ENCODE measurements at regions not wholly inside any gene's neighbourhood (a gene's known extent, or its start where the extent isn't known, plus 50 kb on each side); places are given as distances from the start of the nearest gene placed in this dataset.
A peak's percentile ranks its signal among the peaks of the same experiment; 100 is the strongest.

- no peaks in the 10 kb centered on the region for H3K36me3 ChIP-seq (ENCODE audit: control insufficient read depth, insufficient read depth, low read length, severe bottlenecking)
- H3K9me3 ChIP-seq (ENCODE audit: control insufficient read depth, low read length): peaks cover 5% of the 10 kb centered on the region
- no peak overlapping the region for H3K4me3 ChIP-seq (ENCODE audit: low read length)
- peak; percentile 33 for DNase-seq (ENCODE audit: low read depth)
- no peak overlapping the region for H3K9ac ChIP-seq (ENCODE audit: low read length)
- peaks cover 28% of the 10 kb centered on the region for H3K27me3 ChIP-seq (replicated peaks; ENCODE audit: control insufficient read depth, insufficient read depth, low read length)
- H3K4me1 ChIP-seq (ENCODE audit: control insufficient read depth, insufficient read depth, low read length): peaks cover 7% of the 10 kb centered on the region
Observed at GRCh38 chr18:55139836-55140235, 180.6 kb upstream of the CCDC68 start.

GRCh38 chr18:55139307-55139706, 180.0 kb upstream of the CCDC68 start:
- Histone ChIP-seq H3K36me3 (ENCODE audit: control insufficient read depth, insufficient read depth, low read length, severe bottlenecking) (no peaks in the 10 kb centered on the region), H3K4me1 (ENCODE audit: control insufficient read depth, insufficient read depth, low read length) (peaks cover 5% of the 10 kb centered on the region), H3K9ac (ENCODE audit: low read length) (no peak overlapping the region), H3K4me3 (ENCODE audit: low read length) (no peak overlapping the region), H3K9me3 (ENCODE audit: control insufficient read depth, low read length) (peaks cover 5% of the 10 kb centered on the region), H3K27me3 (replicated peaks; ENCODE audit: control insufficient read depth, insufficient read depth, low read length) (peaks cover 28% of the 10 kb centered on the region)
- no peak for DNase-seq (ENCODE audit: low read depth)

- Histone ChIP-seq H3K4me1 (ENCODE audit: control insufficient read depth, insufficient read depth, low read length) (no peaks in the 10 kb centered on the region), H3K36me3 (ENCODE audit: control insufficient read depth, insufficient read depth, low read length, severe bottlenecking) (no peaks in the 10 kb centered on the region), H3K4me3 (ENCODE audit: low read length) (no peak overlapping the region), H3K27me3 (replicated peaks; ENCODE audit: control insufficient read depth, insufficient read depth, low read length) (peaks cover 28% of the 10 kb centered on the region), H3K9me3 (ENCODE audit: control insufficient read depth, low read length) (peaks cover 5% of the 10 kb centered on the region), H3K9ac (ENCODE audit: low read length) (no peak overlapping the region)
- DNase-seq (ENCODE audit: low read depth): no peak
Observed at GRCh38 chr18:55138401-55138800, 179.1 kb upstream of the CCDC68 start.

GRCh38 chr18:55137602-55138001, 178.3 kb upstream of the CCDC68 start:
- Histone ChIP-seq H3K9ac (ENCODE audit: low read length) (no peak overlapping the region), H3K27me3 (replicated peaks; ENCODE audit: control insufficient read depth, insufficient read depth, low read length) (peaks cover 28% of the 10 kb centered on the region), H3K36me3 (ENCODE audit: control insufficient read depth, insufficient read depth, low read length, severe bottlenecking) (no peaks in the 10 kb centered on the region), H3K9me3 (ENCODE audit: control insufficient read depth, low read length) (no peaks in the 10 kb centered on the region), H3K4me3 (ENCODE audit: low read length) (no peak overlapping the region), H3K4me1 (ENCODE audit: control insufficient read depth, insufficient read depth, low read length) (no peaks in the 10 kb centered on the region)
- no peak for DNase-seq (ENCODE audit: low read depth)

GRCh38 chr18:55136864-55137263, 177.6 kb upstream of the CCDC68 start:
- H3K36me3 ChIP-seq (ENCODE audit: control insufficient read depth, insufficient read depth, low read length, severe bottlenecking): no peaks in the 10 kb centered on the region
- no peak overlapping the region for H3K9ac ChIP-seq (ENCODE audit: low read length)
- peaks cover 28% of the 10 kb centered on the region for H3K27me3 ChIP-seq (replicated peaks; ENCODE audit: control insufficient read depth, insufficient read depth, low read length)
- no peak overlapping the region for H3K4me3 ChIP-seq (ENCODE audit: low read length)
- no peaks in the 10 kb centered on the region for H3K4me1 ChIP-seq (ENCODE audit: control insufficient read depth, insufficient read depth, low read length)
- DNase-seq (ENCODE audit: low read depth): peak; percentile 40
- no peaks in the 10 kb centered on the region for H3K9me3 ChIP-seq (ENCODE audit: control insufficient read depth, low read length)

GRCh38 chr18:55136258-55136657, 177.0 kb upstream of the CCDC68 start:
- H3K4me1 ChIP-seq (ENCODE audit: control insufficient read depth, insufficient read depth, low read length): no peaks in the 10 kb centered on the region
- no peak overlapping the region for H3K9ac ChIP-seq (ENCODE audit: low read length)
- peaks cover 28% of the 10 kb centered on the region for H3K27me3 ChIP-seq (replicated peaks; ENCODE audit: control insufficient read depth, insufficient read depth, low read length)
- no peaks in the 10 kb centered on the region for H3K36me3 ChIP-seq (ENCODE audit: control insufficient read depth, insufficient read depth, low read length, severe bottlenecking)
- no peak for DNase-seq (ENCODE audit: low read depth)
- no peak overlapping the region for H3K4me3 ChIP-seq (ENCODE audit: low read length)
- no peaks in the 10 kb centered on the region for H3K9me3 ChIP-seq (ENCODE audit: control insufficient read depth, low read length)

GRCh38 chr18:55133378-55133777, 174.1 kb upstream of the CCDC68 start:
- H3K4me1 ChIP-seq (ENCODE audit: control insufficient read depth, insufficient read depth, low read length): no peaks in the 10 kb centered on the region
- no peak for DNase-seq (ENCODE audit: low read depth)
- H3K9me3 ChIP-seq (ENCODE audit: control insufficient read depth, low read length): no peaks in the 10 kb centered on the region
- H3K4me3 ChIP-seq (ENCODE audit: low read length): no peak overlapping the region
- H3K9ac ChIP-seq (ENCODE audit: low read length): no peak overlapping the region
- H3K36me3 ChIP-seq (ENCODE audit: control insufficient read depth, insufficient read depth, low read length, severe bottlenecking): no peaks in the 10 kb centered on the region
- H3K27me3 ChIP-seq (replicated peaks; ENCODE audit: control insufficient read depth, insufficient read depth, low read length): peaks cover 10% of the 10 kb centered on the region

GRCh38 chr18:55128437-55128836, 169.2 kb upstream of the CCDC68 start:
- Histone ChIP-seq H3K4me3 (ENCODE audit: low read length) (no peak overlapping the region), H3K9me3 (ENCODE audit: control insufficient read depth, low read length) (no peaks in the 10 kb centered on the region), H3K9ac (ENCODE audit: low read length) (no peak overlapping the region), H3K4me1 (ENCODE audit: control insufficient read depth, insufficient read depth, low read length) (peaks cover 3% of the 10 kb centered on the region), H3K36me3 (ENCODE audit: control insufficient read depth, insufficient read depth, low read length, severe bottlenecking) (no peaks in the 10 kb centered on the region), H3K27me3 (replicated peaks; ENCODE audit: control insufficient read depth, insufficient read depth, low read length) (peaks cover 5% of the 10 kb centered on the region)
- DNase-seq (ENCODE audit: low read depth): no peak

GRCh38 chr18:55124078-55124763, 165.0 kb upstream of the CCDC68 start:
- DNase-seq (ENCODE audit: low read depth): no peak
- H3K4me3 ChIP-seq (ENCODE audit: low read length): no peak overlapping the region
- no peak overlapping the region for H3K9ac ChIP-seq (ENCODE audit: low read length)
- no peaks in the 10 kb centered on the region for H3K36me3 ChIP-seq (ENCODE audit: control insufficient read depth, insufficient read depth, low read length, severe bottlenecking)
- peaks cover 5% of the 10 kb centered on the region for H3K27me3 ChIP-seq (replicated peaks; ENCODE audit: control insufficient read depth, insufficient read depth, low read length)
- no peaks in the 10 kb centered on the region for H3K9me3 ChIP-seq (ENCODE audit: control insufficient read depth, low read length)
- peaks cover 3% of the 10 kb centered on the region for H3K4me1 ChIP-seq (ENCODE audit: control insufficient read depth, insufficient read depth, low read length)

GRCh38 chr18:55123361-55123760, 164.1 kb upstream of the CCDC68 start:
- H3K36me3 ChIP-seq (ENCODE audit: control insufficient read depth, insufficient read depth, low read length, severe bottlenecking): no peaks in the 10 kb centered on the region
- H3K4me1 ChIP-seq (ENCODE audit: control insufficient read depth, insufficient read depth, low read length): peaks cover 3% of the 10 kb centered on the region
- no peaks in the 10 kb centered on the region for H3K9me3 ChIP-seq (ENCODE audit: control insufficient read depth, low read length)
- no peak overlapping the region for H3K4me3 ChIP-seq (ENCODE audit: low read length)
- H3K27me3 ChIP-seq (replicated peaks; ENCODE audit: control insufficient read depth, insufficient read depth, low read length): peaks cover 2% of the 10 kb centered on the region
- no peak overlapping the region for H3K9ac ChIP-seq (ENCODE audit: low read length)
- no peak for DNase-seq (ENCODE audit: low read depth)

- H3K36me3 ChIP-seq (ENCODE audit: control insufficient read depth, insufficient read depth, low read length, severe bottlenecking): no peaks in the 10 kb centered on the region
Observed at GRCh38 chr18:55121397-55122170, 162.3 kb upstream of the CCDC68 start.

More at GRCh38 chr18:55121397-55122170, 162.3 kb upstream of the CCDC68 start:
- Histone ChIP-seq H3K4me1 (ENCODE audit: control insufficient read depth, insufficient read depth, low read length) (peaks cover 3% of the 10 kb centered on the region), H3K9me3 (ENCODE audit: control insufficient read depth, low read length) (no peaks in the 10 kb centered on the region), H3K27me3 (replicated peaks; ENCODE audit: control insufficient read depth, insufficient read depth, low read length) (no peaks in the 10 kb centered on the region), H3K9ac (ENCODE audit: low read length) (no peak overlapping the region), H3K4me3 (ENCODE audit: low read length) (no peak overlapping the region)
- DNase-seq (ENCODE audit: low read depth): no peak

Measured in adipocyte (in vitro differentiated cells).